ENCODE measurements at regions not wholly inside any gene's neighbourhood (a gene's known extent, or its start where the extent isn't known, plus 50 kb on each side); places are given as distances from the start of the nearest gene placed in this dataset.
A peak's percentile ranks its signal among the peaks of the same experiment; 100 is the strongest.

- H3K4me1 ChIP-seq = peaks cover 0 to 17% (median 11%) of the 10 kb centered on the region in 4 donors
- peak overlapping the region; percentile 17 to 36 for H3K4me3 ChIP-seq
- no peak for TF ChIP-seq CTCF (IDR thresholded peaks at IDR 0.05)
- DNase-seq = peak; percentile 77 to 81
- no peaks in the 10 kb centered on the region for H3K9me3 ChIP-seq
- H3K36me3 ChIP-seq = no peaks in the 10 kb centered on the region
- intact Hi-C loops (cut with DNase I; ENCODE audit: low total_unique reads) = no loop called here
- H3K27ac ChIP-seq = peak overlapping the region; percentile 36 to 63
- H3K27me3 ChIP-seq = no peaks in the 10 kb centered on the region
Measured at GRCh38 chr6:21987501-21987957, 309.3 kb downstream of the PRL start.

- intact Hi-C loops (cut with DNase I; ENCODE audit: low total_unique reads) = no loop called here
- H3K9me3 ChIP-seq = no peaks in the 10 kb centered on the region
- TF ChIP-seq CTCF (IDR thresholded peaks at IDR 0.05) = no peak
- no peak for DNase-seq
- H3K4me1 ChIP-seq = peaks cover 0 to 17% (median 11%) of the 10 kb centered on the region in 4 donors
- H3K27ac ChIP-seq = no peak overlapping the region
- H3K36me3 ChIP-seq = no peaks in the 10 kb centered on the region
- no peak overlapping the region for H3K4me3 ChIP-seq
- no peaks in the 10 kb centered on the region for H3K27me3 ChIP-seq
Measured at GRCh38 chr6:21990577-21990976, 306.3 kb downstream of the PRL start.

GRCh38 chr6:21992178-21992967 is 304.5 kb downstream of the PRL start:
- H3K36me3 ChIP-seq = no peaks in the 10 kb centered on the region
- no peak overlapping the region for H3K27ac ChIP-seq
- intact Hi-C loops (cut with DNase I; ENCODE audit: low total_unique reads) = no loop called here
- H3K9me3 ChIP-seq = no peaks in the 10 kb centered on the region
- H3K27me3 ChIP-seq = no peaks in the 10 kb centered on the region
- no peak for TF ChIP-seq CTCF (IDR thresholded peaks at IDR 0.05)
- DNase-seq = no peak
- no peak overlapping the region for H3K4me3 ChIP-seq
- H3K4me1 ChIP-seq = peaks cover 0 to 6% (median 3%) of the 10 kb centered on the region in 4 donors

- no peak for TF ChIP-seq CTCF (IDR thresholded peaks at IDR 0.05)
- intact Hi-C loops (cut with DNase I; ENCODE audit: low total_unique reads) = no loop called here
- Histone ChIP-seq H3K27ac (no peak overlapping the region), H3K36me3 (no peaks in the 10 kb centered on the region), H3K9me3 (no peaks in the 10 kb centered on the region), H3K4me3 (no peak overlapping the region), H3K27me3 (no peaks in the 10 kb centered on the region), H3K4me1 (peaks cover 0 to 12% (median 3%) of the 10 kb centered on the region in 4 donors)
- no peak for DNase-seq
Measured at GRCh38 chr6:21993841-21994240, 303.0 kb downstream of the PRL start.

- intact Hi-C loops (cut with DNase I; ENCODE audit: low total_unique reads) = no loop called here
- no peak overlapping the region for H3K4me3 ChIP-seq
- H3K27me3 ChIP-seq = no peaks in the 10 kb centered on the region
- H3K4me1 ChIP-seq = peaks cover 0 to 22% (median 6%) of the 10 kb centered on the region in 4 donors
- no peak for DNase-seq
- TF ChIP-seq CTCF (IDR thresholded peaks at IDR 0.05) = no peak
- H3K36me3 ChIP-seq = no peaks in the 10 kb centered on the region
- no peak overlapping the region for H3K27ac ChIP-seq
- H3K9me3 ChIP-seq = no peaks in the 10 kb centered on the region
Measured at GRCh38 chr6:21994821-21995220, 302.0 kb downstream of the PRL start.
